ENCODE measurements at regions not wholly inside any gene's neighbourhood (a gene's known extent, or its start where the extent isn't known, plus 50 kb on each side); places are given as distances from the start of the nearest gene placed in this dataset.
"Not testable (repeated sequence)": the region's sequence is repeated elsewhere in the genome, so short reads cannot be mapped to it uniquely, and the experiment has no call there.

DNA sequence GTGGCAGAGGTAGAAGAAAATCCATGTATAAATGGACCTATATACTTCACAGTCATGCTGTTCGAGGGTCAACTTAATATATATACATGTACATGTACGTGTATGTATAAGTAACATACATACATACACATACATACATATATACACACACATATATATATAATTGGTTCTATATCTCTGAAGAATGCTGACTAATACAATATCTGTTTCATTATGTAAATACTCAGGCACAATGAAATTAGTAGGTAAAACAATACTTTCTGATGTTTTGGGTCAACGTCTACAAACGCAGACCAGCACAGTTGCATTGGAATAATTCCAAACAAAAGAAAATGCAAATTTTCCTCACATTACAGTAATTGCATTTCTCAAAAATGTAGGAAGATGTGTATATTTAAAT lies 202.7 kb upstream of the DAAM1 start:
- no peaks in the 10 kb centered on the region for H3K27me3 ChIP-seq (ENCODE audit: control insufficient read depth, insufficient read depth, low read length)
- TF ChIP-seq, protein P1, sequence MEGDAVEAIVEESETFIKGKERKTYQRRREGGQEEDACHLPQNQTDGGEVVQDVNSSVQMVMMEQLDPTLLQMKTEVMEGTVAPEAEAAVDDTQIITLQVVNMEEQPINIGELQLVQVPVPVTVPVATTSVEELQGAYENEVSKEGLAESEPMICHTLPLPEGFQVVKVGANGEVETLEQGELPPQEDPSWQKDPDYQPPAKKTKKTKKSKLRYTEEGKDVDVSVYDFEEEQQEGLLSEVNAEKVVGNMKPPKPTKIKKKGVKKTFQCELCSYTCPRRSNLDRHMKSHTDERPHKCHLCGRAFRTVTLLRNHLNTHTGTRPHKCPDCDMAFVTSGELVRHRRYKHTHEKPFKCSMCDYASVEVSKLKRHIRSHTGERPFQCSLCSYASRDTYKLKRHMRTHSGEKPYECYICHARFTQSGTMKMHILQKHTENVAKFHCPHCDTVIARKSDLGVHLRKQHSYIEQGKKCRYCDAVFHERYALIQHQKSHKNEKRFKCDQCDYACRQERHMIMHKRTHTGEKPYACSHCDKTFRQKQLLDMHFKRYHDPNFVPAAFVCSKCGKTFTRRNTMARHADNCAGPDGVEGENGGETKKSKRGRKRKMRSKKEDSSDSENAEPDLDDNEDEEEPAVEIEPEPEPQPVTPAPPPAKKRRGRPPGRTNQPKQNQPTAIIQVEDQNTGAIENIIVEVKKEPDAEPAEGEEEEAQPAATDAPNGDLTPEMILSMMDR (IDR thresholded peaks at IDR 0.05; ENCODE audit: insufficient read depth, low read depth, low read length), result no peak
- no peak for DNase-seq (ENCODE audit: low read depth)
- H3K36me3 ChIP-seq (ENCODE audit: control insufficient read depth, insufficient read depth, low read length), result no peaks in the 10 kb centered on the region
- CTCF ChIA-PET, result no interaction called here
- POLR2A ChIA-PET, result no interaction called here
- H3K4me3 ChIP-seq (ENCODE audit: low read depth, low read length), result no peak overlapping the region

DNA sequence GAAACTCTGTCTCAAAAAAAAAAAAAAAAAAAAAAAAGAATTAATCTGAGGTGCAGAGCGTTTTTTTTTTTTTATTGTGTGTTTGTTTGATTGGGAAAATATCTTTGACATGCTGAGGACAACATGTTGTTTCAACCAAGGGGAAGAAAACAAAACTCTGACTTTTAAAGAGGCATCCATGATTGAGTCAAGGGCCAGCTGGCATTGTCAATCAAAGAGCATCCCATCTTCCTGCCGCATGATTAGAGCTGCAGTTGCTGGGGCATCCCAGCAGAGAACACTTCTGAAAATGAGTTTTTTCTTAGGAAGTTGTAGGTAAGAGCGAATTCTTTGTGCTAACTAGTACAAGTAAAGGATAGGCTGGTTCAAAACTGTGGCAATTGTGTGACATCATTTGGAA lies 200.9 kb upstream of the DAAM1 start:
- Histone ChIP-seq H3K27me3 (ENCODE audit: control insufficient read depth, insufficient read depth, low read length) (no peaks in the 10 kb centered on the region), H3K36me3 (ENCODE audit: control insufficient read depth, insufficient read depth, low read length) (no peaks in the 10 kb centered on the region), H3K4me3 (ENCODE audit: low read depth, low read length) (no peak overlapping the region)
- ChIA-PET POLR2A (no interaction called here), CTCF (interaction anchor here (1.1 to 1.3 kb wide), 2 partner anchors 16 to 33 kb away, joined by 3 read pairs; no protein-coding TSS in a partner anchor)
- DNase-seq (ENCODE audit: low read depth), result no peak
- TF ChIP-seq, protein P1 (IDR thresholded peaks at IDR 0.05; ENCODE audit: insufficient read depth, low read depth, low read length), result no peak

DNA sequence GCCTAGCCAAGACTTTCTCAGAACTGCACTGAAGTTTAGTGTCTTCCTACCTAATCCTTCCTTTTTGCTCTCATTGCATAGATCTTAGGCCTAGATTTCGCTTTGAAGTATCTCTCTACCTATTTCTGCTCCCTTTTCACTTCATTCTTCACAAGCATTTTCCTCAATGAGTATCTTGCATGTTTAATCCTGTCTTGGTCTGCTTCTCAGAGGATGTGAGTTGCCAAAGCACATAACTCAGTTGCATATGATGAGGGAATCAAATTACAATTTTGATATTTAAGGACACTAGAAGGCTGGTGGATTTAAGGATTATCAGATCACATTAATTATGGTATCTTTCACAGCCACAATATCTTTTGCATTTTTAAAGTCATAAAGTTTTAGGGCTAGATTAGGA lies 195.5 kb upstream of the DAAM1 start:
- ChIA-PET CTCF (no interaction called here), POLR2A (no interaction called here)
- Histone ChIP-seq H3K36me3 (ENCODE audit: control insufficient read depth, insufficient read depth, low read length) (no peaks in the 10 kb centered on the region), H3K4me3 (ENCODE audit: low read depth, low read length) (no peak overlapping the region), H3K27me3 (ENCODE audit: control insufficient read depth, insufficient read depth, low read length) (0 out of 2 replicates have a peak, but pooled peaks cover 4% of the 10 kb centered on the region)
- TF ChIP-seq, protein P1 (IDR thresholded peaks at IDR 0.05; ENCODE audit: insufficient read depth, low read depth, low read length), result no peak
- DNase-seq (ENCODE audit: low read depth), result no peak

DNA sequence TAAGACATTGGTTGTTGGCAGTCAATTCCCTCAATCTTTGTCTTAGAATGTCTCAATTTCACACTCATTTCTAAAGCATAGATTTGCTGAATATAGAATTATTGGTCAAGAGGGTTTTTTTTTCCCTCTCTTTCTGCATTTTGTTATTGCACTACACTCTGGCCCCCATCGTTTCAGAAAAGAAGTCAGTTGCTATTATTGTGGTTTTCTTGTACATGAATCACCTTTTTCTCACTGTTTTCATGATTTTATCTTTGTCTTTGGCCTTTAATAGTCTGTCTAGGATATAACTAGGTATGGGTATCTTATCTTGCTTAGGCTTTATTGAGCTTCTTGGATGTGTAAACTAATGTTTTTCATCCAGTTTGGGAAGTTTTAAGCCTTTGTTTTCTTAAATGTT lies 194.3 kb upstream of the DAAM1 start:
- ChIA-PET POLR2A (no interaction called here), CTCF (no interaction called here)
- 0 out of 2 replicates have a peak, but pooled peaks cover 4% of the 10 kb centered on the region for H3K27me3 ChIP-seq (ENCODE audit: control insufficient read depth, insufficient read depth, low read length)
- DNase-seq (ENCODE audit: low read depth), result no peak
- no peaks in the 10 kb centered on the region for H3K36me3 ChIP-seq (ENCODE audit: control insufficient read depth, insufficient read depth, low read length)
- no peak overlapping the region for H3K4me3 ChIP-seq (ENCODE audit: low read depth, low read length)
- TF ChIP-seq, protein P1 (IDR thresholded peaks at IDR 0.05; ENCODE audit: insufficient read depth, low read depth, low read length), result no peak

DNA sequence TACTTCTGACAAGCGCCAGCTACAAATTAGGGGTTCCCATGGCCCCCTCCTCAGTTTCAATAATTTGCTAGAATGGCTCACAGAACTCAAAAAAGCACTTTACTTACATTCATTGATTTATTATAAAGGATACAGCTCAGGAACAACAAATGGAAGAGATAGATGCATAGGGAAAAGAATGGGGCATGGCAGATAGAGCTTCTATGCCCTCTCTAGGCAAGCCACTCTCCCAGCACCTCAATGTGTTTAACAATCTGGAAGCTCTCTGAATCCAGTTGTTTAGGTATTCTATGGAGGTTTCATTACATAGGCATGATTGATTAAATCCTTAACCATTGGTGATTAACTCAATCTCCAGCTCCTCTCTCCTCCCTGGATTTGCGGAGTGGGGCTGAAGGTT lies 184.5 kb upstream of the DAAM1 start:
- Histone ChIP-seq H3K27me3 (ENCODE audit: control insufficient read depth, insufficient read depth, low read length) (peaks cover 2% of the 10 kb centered on the region), H3K36me3 (ENCODE audit: control insufficient read depth, insufficient read depth, low read length) (no peaks in the 10 kb centered on the region), H3K4me3 (ENCODE audit: low read depth, low read length) (no peak overlapping the region)
- no peak for DNase-seq (ENCODE audit: low read depth)
- POLR2A ChIA-PET, result interaction anchor here (0.6 kb wide), 1 partner anchor 350 kb away, joined by 3 read pairs; no protein-coding TSS in a partner anchor
- TF ChIP-seq, protein P1 (IDR thresholded peaks at IDR 0.05; ENCODE audit: insufficient read depth, low read depth, low read length), result peak; percentile 30; the same call in 1 of the 2 replicates
- CTCF ChIA-PET, result interaction anchor here (0.6 to 2.8 kb wide), 17 partner anchors 11 to 507 kb away, joined by 3 to 21 read pairs (median 4); partner anchors contain the start of gene DACT1

DNA sequence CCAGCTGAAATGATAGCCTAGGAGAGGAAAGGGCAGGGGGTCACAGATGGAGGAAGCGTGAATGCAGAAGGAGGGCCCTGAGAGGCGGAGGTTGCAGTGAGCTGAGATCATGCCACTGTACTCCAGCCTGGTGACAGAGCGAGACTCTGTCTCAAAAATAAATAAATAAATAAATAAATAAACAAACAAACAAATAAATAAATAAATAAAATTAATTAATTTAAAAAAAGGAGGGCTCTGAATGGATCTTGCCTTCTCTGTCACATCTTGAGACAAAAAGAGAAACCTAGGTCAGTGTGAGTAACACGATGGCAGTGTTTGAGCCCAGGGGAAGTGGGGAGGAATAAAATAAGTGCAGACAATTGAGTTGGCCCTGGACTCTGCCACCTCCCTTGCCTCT lies 182.3 kb upstream of the DAAM1 start:
- CTCF ChIA-PET, result interaction anchor here (0.6 kb wide), 1 partner anchor 284 kb away, joined by 6 read pairs; no protein-coding TSS in a partner anchor
- DNase-seq (ENCODE audit: low read depth); POLR2A ChIA-PET: not testable (repeated sequence)

More for the DNA sequence above, 182.3 kb upstream of the DAAM1 start:
- not testable (repeated sequence) for H3K27me3 ChIP-seq (ENCODE audit: control insufficient read depth, insufficient read depth, low read length); H3K4me3 ChIP-seq (ENCODE audit: low read depth, low read length); H3K36me3 ChIP-seq (ENCODE audit: control insufficient read depth, insufficient read depth, low read length)

Measured in BJ (cell line).